Endodermal cell (in vitro differentiated cells): ENCODE measurements at regions not wholly inside any gene's neighbourhood (a gene's known extent, or its start where the extent isn't known, plus 50 kb on each side); places are given as distances from the start of the nearest gene placed in this dataset.

ENCODE experiments used
- DNase-seq: peaks from one replicate; pipeline ENCODE4 v3.0.0-alpha.2; 2017
- H3K27ac ChIP-seq: 2 replicates; pipeline ENCODE4 v1.5.1; 2013; ENCODE audit warnings: mild to moderate bottlenecking, low read depth, low read length, moderate library complexity
- H3K27me3 ChIP-seq: 2 replicates; pipeline ENCODE4 v1.6.1; 2013; ENCODE audit warnings: mild to moderate bottlenecking, low read length, moderate library complexity; ENCODE audit not compliant: insufficient read depth, control insufficient read depth, poor library complexity, severe bottlenecking
- H3K36me3 ChIP-seq: 2 replicates; pipeline ENCODE4 v1.7.0; 2013; ENCODE audit warnings: mild to moderate bottlenecking, low read length, moderate library complexity; ENCODE audit not compliant: control insufficient read depth, insufficient read depth
- H3K4me1 ChIP-seq: one replicate; pipeline ENCODE4 v1.7.0; 2013; ENCODE audit warnings: low read length; ENCODE audit not compliant: control insufficient read depth, insufficient read depth
- H3K4me3 ChIP-seq: 2 replicates; pipeline ENCODE4 v1.5.1; 2013; ENCODE audit warnings: mild to moderate bottlenecking, low read length, moderate library complexity
- H3K9ac ChIP-seq: 2 replicates; pipeline ENCODE4 v1.6.1; 2013; ENCODE audit warnings: mild to moderate bottlenecking, low read length, moderate library complexity; ENCODE audit not compliant: poor library complexity, severe bottlenecking; ENCODE audit errors: extremely low read depth
- H3K9me3 ChIP-seq: 2 replicates; pipeline ENCODE4 v1.6.1; 2013; ENCODE audit warnings: mild to moderate bottlenecking, low read length, moderate library complexity; ENCODE audit not compliant: control insufficient read depth
- H3K27ac Mint-ChIP-seq: 2 replicates; pipeline ENCODE4 v1.8.0; 2020; ENCODE audit warnings: mixed read lengths
- H3K27me3 Mint-ChIP-seq: 2 replicates; pipeline ENCODE4 v1.8.0; 2021; ENCODE audit warnings: mild to moderate bottlenecking, mixed read lengths; ENCODE audit not compliant: insufficient read depth
- H3K36me3 Mint-ChIP-seq: 2 replicates; pipeline ENCODE4 v1.8.0; 2020; ENCODE audit warnings: low read depth, mixed read lengths
- H3K4me1 Mint-ChIP-seq: 2 replicates; pipeline ENCODE4 v1.8.0; 2020; ENCODE audit warnings: mixed read lengths
- H3K4me3 Mint-ChIP-seq: 2 replicates; pipeline ENCODE4 v1.8.0; 2020; ENCODE audit warnings: mild to moderate bottlenecking, moderate library complexity, mixed read lengths
- H3K9me3 Mint-ChIP-seq: 2 replicates; pipeline ENCODE4 v1.8.0; 2020; ENCODE audit warnings: mild to moderate bottlenecking, mixed read lengths
- WGBS, 2 experiments: methylation state at CpG; one replicate each; pipeline versions ENCODE4 v1.1.5 to v1.1.7; 2013; ENCODE audit warnings: missing lambda C conversion rate in 2 of 2, mixed read lengths in 1 of 2; ENCODE audit not compliant: insufficient coverage in 1 of 2, insufficient read length in 1 of 2; 5-methylcytosine and 5-hydroxymethylcytosine counted together
- TF ChIP-seq, protein P1 (sequence below): fragments of 200-600 bp; sonication (generic); conservative IDR thresholded peaks from 2 replicates; pipeline ENCODE4 v1.5.0; 2021; ENCODE audit warnings: antibody characterized with exemption, mild to moderate bottlenecking

DNA sequence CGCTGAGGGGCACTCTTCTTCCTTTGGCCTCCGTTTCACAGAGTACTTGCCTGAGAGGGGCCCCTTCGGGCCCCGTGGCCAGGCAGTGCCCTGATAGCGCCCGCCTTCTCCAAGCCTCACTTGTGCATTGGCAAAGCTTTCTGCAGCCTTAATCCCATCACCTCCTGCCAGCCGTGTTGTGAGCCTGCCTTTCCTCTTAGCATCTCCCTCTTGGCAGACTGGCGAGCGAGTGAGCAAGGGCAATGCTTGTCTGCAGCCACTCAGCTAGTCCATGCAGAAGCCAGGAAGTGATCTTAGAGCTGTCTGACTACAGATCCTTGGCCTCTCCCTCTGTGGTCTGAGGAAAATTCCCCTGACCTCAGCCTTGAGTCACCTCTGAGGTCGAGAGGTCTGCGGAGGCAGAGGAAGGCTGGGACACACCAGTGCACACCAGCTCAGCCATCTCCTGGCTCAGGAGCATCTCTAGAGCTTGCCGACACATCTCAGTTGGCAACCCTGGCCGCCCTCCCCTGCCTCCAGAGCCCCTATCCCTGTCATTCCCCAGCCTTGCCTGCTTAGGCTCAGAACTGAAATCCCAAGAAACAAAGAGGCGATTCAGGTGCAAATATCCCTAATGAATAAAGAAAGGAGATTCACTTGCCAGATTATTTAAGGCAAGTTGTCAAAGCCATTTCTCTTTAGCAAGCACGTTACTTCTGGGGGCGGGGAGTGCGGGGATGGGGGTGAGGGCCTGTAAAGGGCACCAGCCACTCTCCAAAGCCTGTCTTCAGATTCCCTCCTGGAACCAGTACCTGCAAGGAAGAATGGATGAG lies 143.5 kb upstream of the MAMLD1 start:
- Histone ChIP-seq H3K36me3 (no peaks in the 10 kb centered on the region), H3K9ac (no peak overlapping the region), H3K27me3 (no peaks in the 10 kb centered on the region), H3K27ac (no peak overlapping the region), H3K4me1 (no peaks in the 10 kb centered on the region), H3K4me3 (no peak overlapping the region), H3K9me3 (no peaks in the 10 kb centered on the region)
- H3K4me1 Mint-ChIP-seq: no peaks in the 10 kb centered on the region
- H3K4me3 Mint-ChIP-seq: no peak overlapping the region
- DNase-seq: peak; percentile 62
- H3K27ac Mint-ChIP-seq: no peak overlapping the region
- H3K9me3 Mint-ChIP-seq: peaks cover 31% of the 10 kb centered on the region
- TF ChIP-seq, protein P1, sequence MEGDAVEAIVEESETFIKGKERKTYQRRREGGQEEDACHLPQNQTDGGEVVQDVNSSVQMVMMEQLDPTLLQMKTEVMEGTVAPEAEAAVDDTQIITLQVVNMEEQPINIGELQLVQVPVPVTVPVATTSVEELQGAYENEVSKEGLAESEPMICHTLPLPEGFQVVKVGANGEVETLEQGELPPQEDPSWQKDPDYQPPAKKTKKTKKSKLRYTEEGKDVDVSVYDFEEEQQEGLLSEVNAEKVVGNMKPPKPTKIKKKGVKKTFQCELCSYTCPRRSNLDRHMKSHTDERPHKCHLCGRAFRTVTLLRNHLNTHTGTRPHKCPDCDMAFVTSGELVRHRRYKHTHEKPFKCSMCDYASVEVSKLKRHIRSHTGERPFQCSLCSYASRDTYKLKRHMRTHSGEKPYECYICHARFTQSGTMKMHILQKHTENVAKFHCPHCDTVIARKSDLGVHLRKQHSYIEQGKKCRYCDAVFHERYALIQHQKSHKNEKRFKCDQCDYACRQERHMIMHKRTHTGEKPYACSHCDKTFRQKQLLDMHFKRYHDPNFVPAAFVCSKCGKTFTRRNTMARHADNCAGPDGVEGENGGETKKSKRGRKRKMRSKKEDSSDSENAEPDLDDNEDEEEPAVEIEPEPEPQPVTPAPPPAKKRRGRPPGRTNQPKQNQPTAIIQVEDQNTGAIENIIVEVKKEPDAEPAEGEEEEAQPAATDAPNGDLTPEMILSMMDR: no peak
- no peaks in the 10 kb centered on the region for H3K36me3 Mint-ChIP-seq
- 60% methylated on average over 17 of the region's 17 CpGs; no CpG with 5 or more reads in 1 of the 2 experiments for WGBS, 2 experiments
- peaks cover 46% of the 10 kb centered on the region for H3K27me3 Mint-ChIP-seq

DNA sequence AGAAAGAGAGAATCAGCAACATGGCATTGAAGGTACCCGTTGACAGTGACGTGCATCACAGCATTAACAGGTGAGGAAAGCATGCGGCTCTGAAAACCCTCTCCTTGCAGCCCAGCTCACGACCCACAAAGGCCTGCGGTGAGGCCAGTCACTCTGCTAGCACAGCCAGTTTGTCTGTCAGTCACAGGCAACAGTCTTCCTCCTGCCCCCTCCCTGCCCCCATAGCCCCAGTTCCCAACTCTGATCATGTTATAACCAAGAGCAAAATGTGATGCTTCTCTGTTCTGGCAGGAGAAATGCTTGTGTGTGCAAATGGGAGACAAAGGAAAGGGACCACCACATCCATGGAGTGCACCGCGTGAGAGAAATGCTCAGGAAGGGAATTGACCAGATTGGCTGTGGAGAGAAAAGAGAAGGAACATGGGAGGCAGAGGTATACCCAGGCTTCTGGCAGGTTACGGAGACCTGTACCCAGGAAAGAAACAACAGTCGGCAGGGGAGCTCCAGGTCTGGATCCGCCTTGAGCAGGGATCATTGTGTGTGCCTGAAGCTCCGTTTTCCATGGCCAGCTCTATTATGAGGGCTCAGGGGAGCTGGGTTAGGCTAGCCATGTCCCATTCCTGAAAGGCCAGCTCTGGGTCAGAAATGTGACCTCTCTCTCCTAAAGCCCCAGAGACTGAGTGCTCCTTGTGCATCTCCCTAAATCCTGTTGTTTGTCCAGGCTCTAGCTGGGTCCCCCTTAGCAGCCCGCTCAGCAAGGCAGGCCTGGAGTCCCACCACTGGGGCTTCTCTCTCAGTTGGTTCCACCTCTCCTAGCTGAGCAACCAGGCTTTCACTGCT lies 139.7 kb upstream of the MAMLD1 start:
- H3K4me3 ChIP-seq: no peak overlapping the region
- TF ChIP-seq, protein P1: no peak
- H3K27ac Mint-ChIP-seq: no peak overlapping the region
- peaks cover 48% of the 10 kb centered on the region for H3K9me3 Mint-ChIP-seq
- no peaks in the 10 kb centered on the region for H3K36me3 ChIP-seq
- H3K36me3 Mint-ChIP-seq: no peaks in the 10 kb centered on the region
- H3K4me3 Mint-ChIP-seq: no peak overlapping the region
- H3K27me3 ChIP-seq: no peaks in the 10 kb centered on the region
- peaks cover 63% of the 10 kb centered on the region for H3K27me3 Mint-ChIP-seq
- no peaks in the 10 kb centered on the region for H3K4me1 ChIP-seq
- DNase-seq: no peak
- 90 to 97% methylated on average over 3 to 12 of the region's 12 CpGs for WGBS, 2 experiments
- no peaks in the 10 kb centered on the region for H3K9me3 ChIP-seq
- H3K27ac ChIP-seq: no peak overlapping the region
- H3K9ac ChIP-seq: no peak overlapping the region
- H3K4me1 Mint-ChIP-seq: no peaks in the 10 kb centered on the region

DNA sequence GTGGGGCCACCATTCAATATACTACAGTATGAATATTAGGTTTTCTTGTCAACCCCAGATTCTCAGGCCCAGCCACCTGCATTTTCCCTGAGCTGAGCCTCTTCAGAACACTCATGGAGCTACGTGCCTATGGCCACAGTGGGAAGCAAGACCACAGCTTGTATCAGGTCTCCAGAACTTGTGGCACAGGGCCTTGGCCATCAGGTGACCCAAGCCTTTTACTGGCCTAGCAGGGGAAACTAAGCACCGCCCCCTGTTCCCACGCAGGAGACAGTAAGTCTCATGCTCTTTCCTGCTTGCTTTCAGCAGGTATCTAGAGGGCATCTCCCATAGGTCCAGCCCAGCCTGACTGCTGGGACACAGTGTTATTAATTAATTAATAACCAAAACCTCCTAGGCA lies 138.4 kb upstream of the MAMLD1 start:
- TF ChIP-seq, protein P1: no peak
- Histone ChIP-seq H3K9ac (no peak overlapping the region), H3K27me3 (no peaks in the 10 kb centered on the region), H3K4me1 (no peaks in the 10 kb centered on the region), H3K9me3 (no peaks in the 10 kb centered on the region), H3K36me3 (no peaks in the 10 kb centered on the region), H3K27ac (no peak overlapping the region), H3K4me3 (no peak overlapping the region)
- H3K4me1 Mint-ChIP-seq: peaks cover 6% of the 10 kb centered on the region
- H3K4me3 Mint-ChIP-seq: no peak overlapping the region
- H3K36me3 Mint-ChIP-seq: no peaks in the 10 kb centered on the region
- peaks cover 58% of the 10 kb centered on the region for H3K9me3 Mint-ChIP-seq
- no peak for DNase-seq
- WGBS, 2 experiments: 81% methylated on average over 3 of the region's 3 CpGs; no CpG with 5 or more reads in 1 of the 2 experiments
- no peak overlapping the region for H3K27ac Mint-ChIP-seq
- peaks cover 65% of the 10 kb centered on the region for H3K27me3 Mint-ChIP-seq
